ENCODE measurements at regions not wholly inside any gene's neighbourhood (a gene's known extent, or its start where the extent isn't known, plus 50 kb on each side); places are given as distances from the start of the nearest gene placed in this dataset.

- TF ChIP-seq RNF219 (CRISPR knock-in tag; IDR thresholded peaks at IDR 0.05): no peak
- TF ChIP-seq TCF12 (IDR thresholded peaks at IDR 0.05): no peak
- no peak for TF ChIP-seq TCF12 (CRISPR knock-in tag; IDR thresholded peaks at IDR 0.05)
- TF ChIP-seq ELF3 (CRISPR knock-in tag; IDR thresholded peaks at IDR 0.05): no peak
- peak; percentile 58 for TF ChIP-seq FOSL2 (CRISPR knock-in tag; IDR thresholded peaks at IDR 0.05)
- no peak for TF ChIP-seq ATF1 (CRISPR knock-in tag; IDR thresholded peaks at IDR 0.05)
- TF ChIP-seq ZNF501 (CRISPR knock-in tag; IDR thresholded peaks at IDR 0.05): no peak
- no peak for TF ChIP-seq HNRNPUL1 (IDR thresholded peaks at IDR 0.05; ENCODE audit: low read depth, low read length)
- TF ChIP-seq HOXA5 (CRISPR knock-in tag; IDR thresholded peaks at IDR 0.05): no peak
- TF ChIP-seq ZNF678 (CRISPR knock-in tag; IDR thresholded peaks at IDR 0.05): no peak
- TF ChIP-seq MLXIP (CRISPR knock-in tag; IDR thresholded peaks at IDR 0.05; ENCODE audit: borderline replicate concordance): no peak
- no peak for TF ChIP-seq ZKSCAN5 (CRISPR knock-in tag; IDR thresholded peaks at IDR 0.05)
- TF ChIP-seq JUND (CRISPR knock-in tag; IDR thresholded peaks at IDR 0.05): no peak
- no peak for TF ChIP-seq MATR3 (CRISPR knock-in tag; IDR thresholded peaks at IDR 0.05)
- no peak for TF ChIP-seq ZNF10 (CRISPR knock-in tag; IDR thresholded peaks at IDR 0.05; ENCODE audit: borderline replicate concordance, low read depth)
- TF ChIP-seq ADNP (CRISPR knock-in tag; IDR thresholded peaks at IDR 0.05): no peak
- TF ChIP-seq SNRNP70 (IDR thresholded peaks at IDR 0.05; ENCODE audit: low read depth, low read length): no peak
- TF ChIP-seq, protein P1, sequence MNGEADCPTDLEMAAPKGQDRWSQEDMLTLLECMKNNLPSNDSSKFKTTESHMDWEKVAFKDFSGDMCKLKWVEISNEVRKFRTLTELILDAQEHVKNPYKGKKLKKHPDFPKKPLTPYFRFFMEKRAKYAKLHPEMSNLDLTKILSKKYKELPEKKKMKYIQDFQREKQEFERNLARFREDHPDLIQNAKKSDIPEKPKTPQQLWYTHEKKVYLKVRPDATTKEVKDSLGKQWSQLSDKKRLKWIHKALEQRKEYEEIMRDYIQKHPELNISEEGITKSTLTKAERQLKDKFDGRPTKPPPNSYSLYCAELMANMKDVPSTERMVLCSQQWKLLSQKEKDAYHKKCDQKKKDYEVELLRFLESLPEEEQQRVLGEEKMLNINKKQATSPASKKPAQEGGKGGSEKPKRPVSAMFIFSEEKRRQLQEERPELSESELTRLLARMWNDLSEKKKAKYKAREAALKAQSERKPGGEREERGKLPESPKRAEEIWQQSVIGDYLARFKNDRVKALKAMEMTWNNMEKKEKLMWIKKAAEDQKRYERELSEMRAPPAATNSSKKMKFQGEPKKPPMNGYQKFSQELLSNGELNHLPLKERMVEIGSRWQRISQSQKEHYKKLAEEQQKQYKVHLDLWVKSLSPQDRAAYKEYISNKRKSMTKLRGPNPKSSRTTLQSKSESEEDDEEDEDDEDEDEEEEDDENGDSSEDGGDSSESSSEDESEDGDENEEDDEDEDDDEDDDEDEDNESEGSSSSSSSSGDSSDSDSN (CRISPR knock-in tag; IDR thresholded peaks at IDR 0.05): no peak
- no peak for TF ChIP-seq ZNF3 (CRISPR knock-in tag; IDR thresholded peaks at IDR 0.05)
- TF ChIP-seq, protein P2, sequence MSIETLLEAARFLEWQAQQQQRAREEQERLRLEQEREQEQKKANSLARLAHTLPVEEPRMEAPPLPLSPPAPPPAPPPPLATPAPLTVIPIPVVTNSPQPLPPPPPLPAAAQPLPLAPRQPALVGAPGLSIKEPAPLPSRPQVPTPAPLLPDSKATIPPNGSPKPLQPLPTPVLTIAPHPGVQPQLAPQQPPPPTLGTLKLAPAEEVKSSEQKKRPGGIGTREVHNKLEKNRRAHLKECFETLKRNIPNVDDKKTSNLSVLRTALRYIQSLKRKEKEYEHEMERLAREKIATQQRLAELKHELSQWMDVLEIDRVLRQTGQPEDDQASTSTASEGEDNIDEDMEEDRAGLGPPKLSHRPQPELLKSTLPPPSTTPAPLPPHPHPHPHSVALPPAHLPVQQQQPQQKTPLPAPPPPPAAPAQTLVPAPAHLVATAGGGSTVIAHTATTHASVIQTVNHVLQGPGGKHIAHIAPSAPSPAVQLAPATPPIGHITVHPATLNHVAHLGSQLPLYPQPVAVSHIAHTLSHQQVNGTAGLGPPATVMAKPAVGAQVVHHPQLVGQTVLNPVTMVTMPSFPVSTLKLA (IDR thresholded peaks at IDR 0.05): no peak
Observed at GRCh38 chr1:94309216-94309615, 71.8 kb upstream of the ARHGAP29 start (continued).

All from HepG2 (cell line).